ENCODE measurements at regions not wholly inside any gene's neighbourhood (a gene's known extent, or its start where the extent isn't known, plus 50 kb on each side); places are given as distances from the start of the nearest gene placed in this dataset.

DNA sequence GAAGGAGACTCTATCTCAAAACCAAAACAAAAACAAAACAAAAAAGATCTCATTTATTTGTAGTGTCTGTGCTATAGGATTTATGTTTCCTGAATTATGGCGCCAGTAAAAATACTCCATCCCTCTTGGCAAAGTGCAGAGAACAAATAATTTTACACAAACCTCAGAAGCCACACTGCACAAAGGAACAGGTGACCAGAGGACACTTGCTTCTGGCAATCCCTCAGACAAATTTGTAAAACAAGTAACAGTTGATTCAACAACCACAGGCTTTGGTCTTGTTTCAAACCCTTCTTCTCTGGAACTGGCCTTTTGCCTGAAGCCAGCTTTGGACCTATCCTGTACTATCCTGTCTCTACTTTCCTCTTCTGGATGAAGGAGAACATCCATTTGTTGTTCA lies 502.1 kb downstream of the DMAC1 start:
- ChIA-PET CTCF (interaction anchor here (1.1 kb wide), 1 partner anchor 244 kb away, joined by 3 read pairs; no protein-coding TSS in a partner anchor), POLR2A (interaction anchor here (0.7 kb wide), 1 partner anchor 397 kb away, joined by 3 read pairs; no protein-coding TSS in a partner anchor)
- peaks cover 24% of the 10 kb centered on the region for H3K4me1 Mint-ChIP-seq (ENCODE audit: low read depth)
- no peaks in the 10 kb centered on the region for H3K36me3 Mint-ChIP-seq (ENCODE audit: low read depth)
- peaks cover 29% of the 10 kb centered on the region for H3K27me3 Mint-ChIP-seq (ENCODE audit: low read depth)
- H3K27ac Mint-ChIP-seq: peak overlapping the region; percentile 36
- H3K4me3 Mint-ChIP-seq: peak overlapping the region; percentile 0
- no peaks in the 10 kb centered on the region for H3K9me3 Mint-ChIP-seq (ENCODE audit: insufficient read depth)
- ATAC-seq (no peak), DNase-seq (no peak)

DNA sequence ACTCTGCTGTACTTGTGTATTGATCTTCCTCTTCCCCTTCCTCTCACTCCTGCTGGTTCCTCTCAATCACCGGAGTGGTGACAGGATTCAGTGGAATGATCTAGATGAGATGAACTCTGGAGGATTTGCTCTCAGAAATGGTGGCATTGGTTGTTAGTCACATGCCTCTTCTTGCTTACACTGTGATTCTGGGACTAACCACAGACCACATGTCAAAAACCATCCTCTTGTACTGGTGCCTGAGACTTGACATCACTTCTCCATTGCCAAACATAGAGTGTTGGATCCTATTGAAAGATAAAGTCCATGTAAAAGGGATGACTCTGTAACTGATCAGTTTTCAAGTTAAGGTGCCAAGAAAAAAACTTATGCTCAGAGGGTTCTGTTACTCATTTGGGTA lies 506.5 kb downstream of the DMAC1 start:
- H3K27ac Mint-ChIP-seq: no peak overlapping the region
- H3K36me3 Mint-ChIP-seq (ENCODE audit: low read depth): no peaks in the 10 kb centered on the region
- peaks cover 18% of the 10 kb centered on the region for H3K4me1 Mint-ChIP-seq (ENCODE audit: low read depth)
- no peak for DNase-seq
- ChIA-PET CTCF (no interaction called here), POLR2A (no interaction called here)
- H3K27me3 Mint-ChIP-seq (ENCODE audit: low read depth): peaks cover 25% of the 10 kb centered on the region
- no peaks in the 10 kb centered on the region for H3K9me3 Mint-ChIP-seq (ENCODE audit: insufficient read depth)
- no peak for ATAC-seq
- H3K4me3 Mint-ChIP-seq: no peak overlapping the region

DNA sequence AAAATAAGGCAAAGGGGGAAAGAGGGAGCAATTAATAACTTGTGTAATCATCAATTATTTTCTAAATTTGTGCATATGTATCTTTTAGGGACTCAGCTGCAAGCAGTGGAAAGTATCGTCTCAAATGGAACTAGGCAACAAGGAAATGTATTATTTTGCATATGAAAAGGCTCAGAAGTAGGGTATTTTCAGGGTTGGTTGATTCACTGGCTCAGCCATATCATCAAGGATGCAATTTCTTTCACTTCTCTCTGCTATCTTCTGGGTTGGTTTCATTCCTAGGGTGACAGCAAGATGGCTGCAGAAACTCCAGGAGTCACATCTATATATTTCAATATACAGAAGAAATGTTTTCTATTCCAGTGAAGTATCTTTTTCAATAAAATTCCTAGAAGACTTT lies 509.8 kb downstream of the DMAC1 start:
- ATAC-seq: no peak
- Mint-ChIP-seq H3K27ac (no peak overlapping the region), H3K4me3 (no peak overlapping the region), H3K36me3 (ENCODE audit: low read depth) (no peaks in the 10 kb centered on the region), H3K4me1 (ENCODE audit: low read depth) (peaks cover 6% of the 10 kb centered on the region), H3K9me3 (ENCODE audit: insufficient read depth) (no peaks in the 10 kb centered on the region), H3K27me3 (ENCODE audit: low read depth) (peaks cover 32% of the 10 kb centered on the region)
- ChIA-PET CTCF (no interaction called here), POLR2A (no interaction called here)
- no peak for DNase-seq

DNA sequence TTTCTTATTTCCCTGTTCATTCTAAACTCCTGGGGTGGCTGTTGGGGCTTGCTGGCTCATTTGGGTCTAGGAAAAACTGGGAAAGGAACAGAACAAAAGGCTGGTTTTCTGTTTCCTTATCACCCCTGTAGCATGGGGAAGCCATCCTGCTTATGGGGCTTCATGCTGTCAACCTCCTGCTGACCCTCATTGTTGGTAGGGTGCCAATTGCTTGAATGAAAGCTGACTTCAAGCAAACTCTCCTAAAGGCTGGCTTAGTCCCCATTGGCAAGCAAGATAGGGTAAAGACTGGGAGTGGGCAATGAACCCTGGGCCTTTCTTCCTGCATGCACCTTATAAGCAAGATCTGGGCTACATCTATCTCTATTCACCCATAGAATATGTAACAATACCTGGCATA lies 511.6 kb downstream of the DMAC1 start:
- DNase-seq (no peak), ATAC-seq (no peak)
- Mint-ChIP-seq H3K27ac (no peak overlapping the region), H3K36me3 (ENCODE audit: low read depth) (no peaks in the 10 kb centered on the region), H3K4me3 (no peak overlapping the region), H3K27me3 (ENCODE audit: low read depth) (peaks cover 24% of the 10 kb centered on the region), H3K4me1 (ENCODE audit: low read depth) (peaks cover 3% of the 10 kb centered on the region), H3K9me3 (ENCODE audit: insufficient read depth) (no peaks in the 10 kb centered on the region)
- CTCF ChIA-PET: no interaction called here
- POLR2A ChIA-PET: no interaction called here

DNA sequence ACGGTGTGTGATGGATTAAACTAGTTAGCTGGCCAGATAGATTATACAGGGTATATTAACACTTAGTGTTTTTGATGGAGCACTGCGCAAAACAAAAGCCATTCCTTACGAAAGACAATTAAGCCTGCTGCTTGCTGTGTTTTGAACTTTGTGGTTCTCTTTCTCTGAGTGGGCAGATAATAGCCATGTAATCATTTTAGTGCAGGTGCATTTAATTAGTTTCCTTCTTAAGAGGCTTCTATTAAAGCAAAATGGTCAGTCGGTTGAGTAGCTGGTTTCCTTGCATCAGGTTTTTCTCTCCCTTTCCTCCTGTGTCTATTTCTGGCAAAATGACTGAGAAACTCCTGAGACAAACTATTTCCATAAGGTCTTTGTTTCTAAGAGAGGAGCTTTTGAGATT lies 512.5 kb downstream of the DMAC1 start:
- CTCF ChIA-PET: no interaction called here
- POLR2A ChIA-PET: no interaction called here
- Mint-ChIP-seq H3K4me1 (ENCODE audit: low read depth) (peaks cover 2% of the 10 kb centered on the region), H3K9me3 (ENCODE audit: insufficient read depth) (no peaks in the 10 kb centered on the region), H3K4me3 (no peak overlapping the region), H3K27me3 (ENCODE audit: low read depth) (peaks cover 24% of the 10 kb centered on the region), H3K36me3 (ENCODE audit: low read depth) (no peaks in the 10 kb centered on the region), H3K27ac (no peak overlapping the region)
- ATAC-seq (no peak), DNase-seq (no peak)

DNA sequence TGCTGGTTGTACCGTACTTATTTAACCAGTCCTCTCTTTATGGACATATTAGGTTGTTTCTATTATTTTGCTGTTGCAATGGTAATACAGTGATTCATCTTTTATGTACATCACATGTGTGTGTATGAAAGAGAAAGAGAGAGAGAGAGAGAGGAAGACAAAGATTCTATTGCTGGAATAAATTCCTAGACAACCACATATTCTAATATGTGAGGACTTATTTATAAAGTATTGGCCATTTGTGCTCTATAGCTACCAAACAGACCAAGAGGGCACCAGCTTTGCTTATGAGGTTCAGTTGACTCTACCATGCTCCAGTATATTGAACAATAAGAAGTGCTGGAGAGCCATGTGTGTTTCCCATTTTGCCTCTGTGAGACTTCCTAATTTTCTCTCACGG lies 513.5 kb downstream of the DMAC1 start:
- CTCF ChIA-PET: no interaction called here
- no peak for DNase-seq
- H3K4me1 Mint-ChIP-seq (ENCODE audit: low read depth): peaks cover 2% of the 10 kb centered on the region
- no peaks in the 10 kb centered on the region for H3K9me3 Mint-ChIP-seq (ENCODE audit: insufficient read depth)
- H3K27ac Mint-ChIP-seq: no peak overlapping the region
- POLR2A ChIA-PET: no interaction called here
- H3K27me3 Mint-ChIP-seq (ENCODE audit: low read depth): peaks cover 31% of the 10 kb centered on the region
- ATAC-seq: no peak
- no peaks in the 10 kb centered on the region for H3K36me3 Mint-ChIP-seq (ENCODE audit: low read depth)
- no peak overlapping the region for H3K4me3 Mint-ChIP-seq

DNA sequence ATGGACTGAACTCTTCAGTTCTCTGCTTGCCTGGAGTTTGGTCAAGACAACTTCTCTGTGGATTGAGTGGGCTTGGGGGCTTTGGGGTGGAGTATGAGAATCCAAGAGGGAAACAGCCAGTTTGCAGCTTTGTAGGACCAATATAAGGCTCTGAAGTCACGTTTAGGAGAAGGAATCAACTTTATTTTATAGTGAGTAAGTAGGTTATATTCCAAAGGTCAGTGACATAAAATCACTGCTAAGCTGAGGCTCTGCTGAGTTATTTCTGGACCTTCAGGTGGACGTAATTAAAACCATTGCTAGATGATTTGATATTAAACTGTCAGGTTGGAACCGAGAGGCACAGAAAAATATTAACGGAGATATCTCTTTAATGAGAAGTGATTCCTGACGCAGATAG lies 514.4 kb downstream of the DMAC1 start:
- no peaks in the 10 kb centered on the region for H3K9me3 Mint-ChIP-seq (ENCODE audit: insufficient read depth)

DNA sequence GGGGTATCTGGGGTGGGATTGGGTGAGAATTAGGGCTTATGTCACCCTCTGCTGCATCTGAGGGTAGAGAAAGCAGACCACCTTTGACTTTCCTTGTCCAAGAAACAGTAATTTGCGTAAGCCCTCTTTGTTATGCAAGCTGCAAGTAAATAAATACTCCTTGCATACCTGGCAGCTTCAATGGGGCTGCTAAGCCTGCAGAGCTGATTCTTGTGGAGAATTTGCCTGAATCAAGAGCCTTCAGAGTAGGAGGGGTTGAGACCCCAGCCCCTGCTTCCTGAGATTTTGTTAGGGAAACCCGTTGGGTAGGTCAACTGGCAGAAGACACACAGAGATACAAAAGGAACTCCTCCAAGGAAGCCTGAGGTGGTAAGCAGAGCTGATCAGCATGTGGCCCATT lies 515.1 kb downstream of the DMAC1 start:
- CTCF ChIA-PET: no interaction called here
- no peak for DNase-seq
- Mint-ChIP-seq H3K27ac (no peak overlapping the region), H3K9me3 (ENCODE audit: insufficient read depth) (no peaks in the 10 kb centered on the region), H3K36me3 (ENCODE audit: low read depth) (no peaks in the 10 kb centered on the region), H3K4me3 (no peak overlapping the region), H3K4me1 (ENCODE audit: low read depth) (peaks cover 2% of the 10 kb centered on the region), H3K27me3 (ENCODE audit: low read depth) (peaks cover 34% of the 10 kb centered on the region)
- POLR2A ChIA-PET: no interaction called here
- no peak for ATAC-seq

More for the DNA sequence above, 514.4 kb downstream of the DMAC1 start:
- Mint-ChIP-seq H3K36me3 (ENCODE audit: low read depth) (no peaks in the 10 kb centered on the region), H3K27ac (no peak overlapping the region), H3K27me3 (ENCODE audit: low read depth) (peaks cover 34% of the 10 kb centered on the region), H3K4me1 (ENCODE audit: low read depth) (peaks cover 2% of the 10 kb centered on the region), H3K4me3 (no peak overlapping the region)
- CTCF ChIA-PET: no interaction called here
- POLR2A ChIA-PET: no interaction called here
- ATAC-seq (no peak), DNase-seq (no peak)

DNA sequence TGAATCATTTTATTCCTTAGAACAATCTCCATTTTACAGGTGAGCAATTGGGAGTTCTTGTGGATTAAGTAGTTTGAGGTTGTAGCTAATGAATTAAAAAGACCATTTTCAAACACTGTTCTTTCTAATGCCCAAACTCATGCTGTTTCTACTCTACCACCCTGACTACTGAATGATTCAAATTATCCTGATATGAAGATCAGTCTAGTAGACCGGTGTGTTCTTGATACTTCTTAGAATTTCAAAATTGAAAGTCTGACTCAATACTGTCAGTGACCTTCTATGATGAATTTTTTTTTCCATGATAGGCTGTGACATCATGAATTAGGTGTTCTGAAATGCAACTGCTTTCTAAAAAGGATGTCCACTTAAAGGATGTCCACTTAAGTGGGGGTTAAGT lies 515.5 kb downstream of the DMAC1 start:
- Mint-ChIP-seq H3K4me3 (no peak overlapping the region), H3K27me3 (ENCODE audit: low read depth) (peaks cover 32% of the 10 kb centered on the region), H3K4me1 (ENCODE audit: low read depth) (peaks cover 2% of the 10 kb centered on the region), H3K36me3 (ENCODE audit: low read depth) (no peaks in the 10 kb centered on the region), H3K9me3 (ENCODE audit: insufficient read depth) (no peaks in the 10 kb centered on the region), H3K27ac (no peak overlapping the region)
- DNase-seq: no peak
- ChIA-PET POLR2A (no interaction called here), CTCF (no interaction called here)
- ATAC-seq: no peak

DNA sequence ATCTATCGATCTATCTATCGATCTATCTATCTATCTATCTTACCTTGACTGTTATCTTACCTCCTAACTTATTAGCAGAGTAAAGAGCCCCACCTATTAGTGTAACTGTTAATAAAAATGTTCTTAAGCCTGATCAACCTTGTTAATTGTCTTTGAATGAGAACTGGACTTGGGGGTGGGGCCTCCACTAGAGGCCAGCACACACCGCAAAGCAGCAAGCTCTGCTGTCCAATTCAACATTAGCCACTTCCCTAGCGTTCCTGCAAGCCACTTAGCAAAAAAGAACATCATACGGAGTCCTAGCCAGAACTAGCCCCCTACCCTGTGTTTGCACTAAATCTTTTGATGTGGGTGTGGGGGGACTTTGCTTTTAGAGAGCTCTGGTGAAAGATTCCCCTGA lies 515.8 kb downstream of the KDM4C start:
- H3K4me1 Mint-ChIP-seq (ENCODE audit: low read depth): no peaks in the 10 kb centered on the region
- DNase-seq (no peak), ATAC-seq (no peak)
- peaks cover 4% of the 10 kb centered on the region for H3K9me3 Mint-ChIP-seq (ENCODE audit: insufficient read depth)
- H3K36me3 Mint-ChIP-seq (ENCODE audit: low read depth): no peaks in the 10 kb centered on the region
- no peak overlapping the region for H3K27ac Mint-ChIP-seq
- peaks cover 33% of the 10 kb centered on the region for H3K27me3 Mint-ChIP-seq (ENCODE audit: low read depth)
- H3K4me3 Mint-ChIP-seq: no peak overlapping the region
- ChIA-PET POLR2A (interaction anchor here (0.5 to 0.6 kb wide), 2 partner anchors 15 to 1806 kb away, joined by 3 read pairs; no protein-coding TSS in a partner anchor), CTCF (no interaction called here)

DNA sequence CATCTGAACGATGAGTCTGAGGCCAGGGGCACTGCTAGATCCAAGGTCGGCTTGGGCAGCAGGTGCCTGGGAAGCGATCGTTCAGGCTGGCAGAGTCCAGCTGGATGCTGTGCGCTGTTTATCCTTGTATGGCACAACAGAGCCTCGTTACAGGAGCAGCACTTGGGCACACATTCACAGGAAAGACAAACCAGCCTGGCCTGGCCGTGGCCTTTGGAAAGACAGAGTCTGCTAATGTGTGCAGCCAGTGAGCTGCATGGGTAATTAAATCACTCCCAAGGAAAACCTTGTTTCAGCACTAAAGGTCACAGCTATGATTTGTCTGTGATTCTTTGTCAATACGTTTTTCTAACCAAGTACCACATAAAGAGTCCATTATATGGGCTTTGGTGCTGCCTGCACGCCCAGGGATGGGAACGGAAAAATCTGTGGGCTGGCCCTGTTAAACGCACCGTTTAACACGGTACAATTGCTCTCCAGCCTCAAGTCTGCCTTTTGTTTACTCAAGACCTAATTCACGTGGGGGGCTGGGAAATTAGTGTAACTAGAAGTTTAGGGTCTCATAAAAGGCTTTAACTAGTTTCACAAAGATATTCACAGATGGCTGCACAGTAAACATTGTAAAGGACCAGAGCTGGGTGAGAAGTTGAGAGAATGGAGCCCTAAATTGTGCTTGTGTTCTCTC lies 509.3 kb downstream of the KDM4C start:
- ATAC-seq (no peak), DNase-seq (no peak)
- Mint-ChIP-seq H3K9me3 (ENCODE audit: insufficient read depth) (no peaks in the 10 kb centered on the region), H3K36me3 (ENCODE audit: low read depth) (no peaks in the 10 kb centered on the region), H3K27ac (no peak overlapping the region), H3K4me1 (ENCODE audit: low read depth) (no peaks in the 10 kb centered on the region), H3K4me3 (no peak overlapping the region), H3K27me3 (ENCODE audit: low read depth) (peaks cover 35% of the 10 kb centered on the region)
- ChIA-PET CTCF (no interaction called here), POLR2A (interaction anchor here (1.1 kb wide), 1 partner anchor 8 kb away, joined by 3 read pairs; no protein-coding TSS in a partner anchor)

DNA sequence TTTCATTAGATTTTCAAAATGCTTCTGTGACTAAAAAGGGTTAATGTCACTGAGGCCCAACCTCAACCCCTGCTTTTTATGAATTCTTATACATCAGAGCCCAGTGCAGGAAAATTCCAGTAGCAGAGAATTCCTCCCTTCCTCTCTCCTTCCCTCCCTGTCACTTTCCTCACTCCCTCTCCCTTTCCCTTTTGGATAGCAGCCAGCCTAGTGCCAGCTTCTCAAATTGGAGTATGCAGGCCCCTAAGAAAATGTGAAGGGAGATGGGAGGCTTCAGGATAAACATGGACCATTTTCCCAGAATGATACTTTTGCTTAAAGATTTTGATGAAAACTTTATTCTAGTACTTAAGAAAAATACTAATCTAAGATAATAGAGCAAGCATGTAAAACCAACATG lies 507.4 kb downstream of the KDM4C start:
- CTCF ChIA-PET: interaction anchor here (1.3 kb wide), 1 partner anchor 10 kb away, joined by 4 read pairs; no protein-coding TSS in a partner anchor
- DNase-seq: no peak
- POLR2A ChIA-PET: no interaction called here
- H3K4me3 Mint-ChIP-seq: no peak overlapping the region
- H3K36me3 Mint-ChIP-seq (ENCODE audit: low read depth): no peaks in the 10 kb centered on the region
- no peak for ATAC-seq
- no peaks in the 10 kb centered on the region for H3K9me3 Mint-ChIP-seq (ENCODE audit: insufficient read depth)
- H3K27me3 Mint-ChIP-seq (ENCODE audit: low read depth): peaks cover 36% of the 10 kb centered on the region
- no peaks in the 10 kb centered on the region for H3K4me1 Mint-ChIP-seq (ENCODE audit: low read depth)
- no peak overlapping the region for H3K27ac Mint-ChIP-seq
